GM12872 (cell line): ENCODE measurements at regions not wholly inside any gene's neighbourhood (a gene's known extent, or its start where the extent isn't known, plus 50 kb on each side); places are given as distances from the start of the nearest gene placed in this dataset.

Experiments used
- TF ChIP-seq, protein P1 (sequence below): IDR thresholded peaks from 3 replicates; pipeline ENCODE4 v1.5.1; 2011; ENCODE audit warnings: low read depth, mild to moderate bottlenecking, low read length, moderate library complexity; ENCODE audit not compliant: insufficient read depth

DNA sequence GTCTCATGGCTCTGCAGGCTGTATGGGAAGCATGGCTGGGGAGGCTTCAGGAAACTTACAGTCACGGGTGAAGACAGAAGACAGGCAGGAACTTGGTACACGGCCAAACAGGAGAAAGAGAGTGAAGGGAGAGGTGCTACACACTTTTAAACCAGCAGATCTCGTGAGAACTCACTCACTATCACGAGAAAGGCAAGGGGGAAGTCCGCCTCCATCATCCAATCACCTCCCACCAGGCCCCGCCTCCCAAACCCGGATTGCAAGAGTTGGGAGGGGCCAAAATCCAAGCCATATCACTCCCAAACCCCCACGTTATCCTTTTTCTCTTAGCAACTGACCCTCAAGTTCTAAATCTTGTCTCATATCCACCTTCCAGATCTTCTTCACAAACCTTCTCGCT, 1710.5 kb upstream of the TENM3 start:
- TF ChIP-seq, protein P1, sequence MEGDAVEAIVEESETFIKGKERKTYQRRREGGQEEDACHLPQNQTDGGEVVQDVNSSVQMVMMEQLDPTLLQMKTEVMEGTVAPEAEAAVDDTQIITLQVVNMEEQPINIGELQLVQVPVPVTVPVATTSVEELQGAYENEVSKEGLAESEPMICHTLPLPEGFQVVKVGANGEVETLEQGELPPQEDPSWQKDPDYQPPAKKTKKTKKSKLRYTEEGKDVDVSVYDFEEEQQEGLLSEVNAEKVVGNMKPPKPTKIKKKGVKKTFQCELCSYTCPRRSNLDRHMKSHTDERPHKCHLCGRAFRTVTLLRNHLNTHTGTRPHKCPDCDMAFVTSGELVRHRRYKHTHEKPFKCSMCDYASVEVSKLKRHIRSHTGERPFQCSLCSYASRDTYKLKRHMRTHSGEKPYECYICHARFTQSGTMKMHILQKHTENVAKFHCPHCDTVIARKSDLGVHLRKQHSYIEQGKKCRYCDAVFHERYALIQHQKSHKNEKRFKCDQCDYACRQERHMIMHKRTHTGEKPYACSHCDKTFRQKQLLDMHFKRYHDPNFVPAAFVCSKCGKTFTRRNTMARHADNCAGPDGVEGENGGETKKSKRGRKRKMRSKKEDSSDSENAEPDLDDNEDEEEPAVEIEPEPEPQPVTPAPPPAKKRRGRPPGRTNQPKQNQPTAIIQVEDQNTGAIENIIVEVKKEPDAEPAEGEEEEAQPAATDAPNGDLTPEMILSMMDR = no peak

DNA sequence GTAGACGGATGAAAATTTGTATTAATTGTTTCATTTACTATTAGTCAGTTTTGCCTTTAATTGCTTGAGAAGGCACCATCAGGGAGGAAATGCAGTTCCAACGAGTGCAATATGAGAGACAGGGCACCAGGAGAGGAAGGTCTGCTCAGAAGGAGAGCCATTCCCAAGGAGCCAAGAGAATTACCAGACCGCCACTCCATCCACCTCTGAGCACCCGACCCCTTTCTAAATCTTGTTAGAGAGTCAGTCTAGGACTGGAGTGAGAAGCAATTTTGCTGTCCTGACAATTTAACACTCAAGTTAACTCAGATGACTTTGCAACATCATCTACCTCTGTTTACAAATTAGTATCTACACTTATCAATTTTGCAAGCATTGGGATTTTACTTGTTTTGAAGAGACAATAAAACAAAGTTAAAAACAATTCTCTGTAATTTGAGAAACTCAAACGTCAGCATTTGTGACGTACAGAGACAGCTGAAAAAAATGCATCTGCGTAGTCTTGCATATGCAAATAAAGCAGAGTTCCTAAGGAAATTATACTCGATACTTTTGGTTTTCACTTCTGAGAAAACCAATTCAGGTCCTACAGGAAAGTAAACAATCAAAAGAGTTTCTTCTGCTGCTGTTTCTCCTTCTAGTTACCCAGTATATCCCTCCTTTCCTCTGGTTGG, 1704.7 kb upstream of the TENM3 start:
- TF ChIP-seq, protein P1 = no peak

DNA sequence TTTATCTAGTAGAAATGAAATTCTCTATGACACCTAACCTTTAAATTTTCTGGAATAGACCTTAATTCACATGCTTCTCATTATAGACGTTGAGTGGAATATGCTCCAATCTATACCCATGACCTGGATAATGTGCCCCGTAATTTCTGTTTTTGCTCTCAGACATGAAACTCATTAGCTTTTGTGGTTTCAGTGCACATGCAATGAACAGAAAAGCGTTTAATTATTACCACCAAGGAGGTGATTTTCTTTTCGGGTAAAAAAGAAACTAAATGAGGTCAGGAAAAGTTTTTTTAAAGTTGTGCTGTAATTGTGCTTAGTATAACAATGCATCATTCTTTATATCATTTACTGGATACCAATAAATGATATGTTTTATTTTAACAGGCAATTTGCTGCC, 1703.9 kb upstream of the TENM3 start:
- TF ChIP-seq, protein P1 = no peak

DNA sequence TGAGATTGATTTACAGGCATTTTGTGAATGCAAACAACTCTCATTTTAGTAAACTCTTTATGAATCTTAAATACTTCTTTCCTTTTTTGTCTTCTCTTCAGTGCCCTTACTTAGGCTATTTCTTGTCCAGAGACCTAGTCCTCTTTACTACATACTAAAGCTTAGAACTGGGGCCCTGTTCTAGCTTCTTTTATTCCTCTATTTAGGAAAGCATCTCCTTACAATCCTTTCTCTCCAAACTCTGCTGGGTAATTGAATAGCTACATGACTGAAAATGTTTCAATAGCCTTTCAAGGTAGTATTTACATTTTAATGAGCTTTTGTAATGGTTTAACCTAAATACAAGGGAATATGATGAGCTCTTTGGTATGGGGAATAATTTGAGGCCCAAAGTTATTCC, 1701.5 kb upstream of the TENM3 start:
- TF ChIP-seq, protein P1 = no peak

DNA sequence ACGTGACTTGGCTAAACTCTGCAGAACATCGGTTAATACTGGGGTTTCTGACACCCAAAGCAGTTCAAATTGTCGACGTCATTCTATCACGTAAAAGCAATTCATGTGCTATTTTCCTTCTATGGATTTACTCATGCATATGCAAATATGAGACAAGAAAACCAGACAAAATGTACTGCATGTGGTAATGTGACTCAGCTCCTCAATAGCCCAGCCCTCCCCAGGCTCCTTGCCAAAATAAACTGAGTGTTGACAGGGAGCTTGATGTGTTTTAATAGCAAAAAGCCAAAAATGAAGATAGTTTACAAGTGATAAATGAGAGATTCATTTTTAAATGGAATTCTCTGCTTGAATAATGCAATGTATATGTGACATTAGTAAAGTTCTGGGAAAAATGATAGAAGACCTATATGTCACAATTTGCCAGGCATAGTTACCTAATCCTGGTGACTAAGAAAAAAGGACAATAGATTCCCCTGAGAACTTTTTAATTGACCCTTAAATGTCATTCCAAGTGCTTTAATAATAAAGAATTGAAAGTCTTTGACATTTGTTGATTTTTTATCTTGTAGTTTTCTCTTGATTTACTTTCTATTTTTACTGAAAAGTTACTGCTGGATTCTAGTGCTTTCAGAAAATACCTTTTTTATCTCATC, 1700.6 kb upstream of the TENM3 start:
- TF ChIP-seq, protein P1 = no peak

DNA sequence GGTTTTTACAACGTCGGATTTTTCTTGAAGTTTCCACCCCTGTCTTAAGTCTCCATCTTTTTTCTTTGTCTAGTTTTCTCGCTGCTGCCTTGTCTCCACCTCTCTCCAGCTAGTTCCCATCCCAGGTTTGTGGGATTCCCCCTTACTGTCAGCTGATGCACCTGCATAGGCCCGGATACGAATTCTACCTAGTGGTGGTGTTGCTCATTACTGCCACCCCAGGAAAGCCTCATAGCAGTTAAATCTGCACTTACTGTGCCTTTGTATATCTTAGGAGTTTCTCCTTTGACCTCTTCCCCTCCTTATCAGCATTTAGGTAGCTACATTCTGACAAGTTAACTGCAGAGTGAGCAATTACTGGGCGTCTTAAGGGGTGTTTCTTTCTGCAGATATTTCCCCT, 1693.1 kb upstream of the TENM3 start:
- TF ChIP-seq, protein P1 = no peak

DNA sequence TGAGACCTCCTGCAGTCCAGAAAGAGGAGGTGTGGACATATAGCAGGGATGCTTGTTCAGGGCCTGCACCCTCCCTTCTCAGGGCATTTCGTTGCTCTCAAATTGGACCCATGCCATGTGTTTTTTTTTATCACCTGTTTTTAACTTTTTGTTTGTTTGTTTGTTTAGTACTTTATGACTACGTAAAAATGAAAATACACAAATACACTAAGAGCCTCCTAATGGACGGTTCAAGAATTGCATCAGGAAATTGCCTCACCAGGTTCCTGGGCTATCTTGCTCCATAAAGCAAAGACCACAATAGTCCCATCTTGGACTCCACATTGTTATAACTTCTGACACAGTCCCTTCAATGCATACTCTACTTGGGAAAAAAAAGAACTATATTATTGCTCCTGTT, 1685.9 kb upstream of the TENM3 start:
- TF ChIP-seq, protein P1 = peak; percentile 57; the same call in 2 of the 3 replicates
